ENCODE measurements at regions not wholly inside any gene's neighbourhood (a gene's known extent, or its start where the extent isn't known, plus 50 kb on each side); places are given as distances from the start of the nearest gene placed in this dataset.
A peak's percentile ranks its signal among the peaks of the same experiment; 100 is the strongest.
"Not testable (repeated sequence)": the region's sequence is repeated elsewhere in the genome, so short reads cannot be mapped to it uniquely, and the experiment has no call there.

- no peak for DNase-seq (ENCODE audit: low read depth, low spot score)
Measured at GRCh38 chr6:67768972-67769371, 866.1 kb upstream of the ADGRB3 start.

GRCh38 chr6:67767046-67767822 lies 867.8 kb upstream of the ADGRB3 start:
- DNase-seq (ENCODE audit: low read depth, low spot score), result not testable (repeated sequence)

GRCh38 chr6:67766057-67766456 lies 869.0 kb upstream of the ADGRB3 start:
- DNase-seq (ENCODE audit: low read depth, low spot score), result peak; percentile 4

- DNase-seq (ENCODE audit: low read depth, low spot score), result no peak
Measured at GRCh38 chr6:67759001-67759400, 876.1 kb upstream of the ADGRB3 start.

GRCh38 chr6:67757465-67758033 lies 877.5 kb upstream of the ADGRB3 start:
- no peak for DNase-seq (ENCODE audit: low read depth, low spot score)

GRCh38 chr6:67748521-67748920 lies 886.6 kb upstream of the ADGRB3 start:
- DNase-seq (ENCODE audit: low read depth, low spot score), result no peak

- DNase-seq (ENCODE audit: low read depth, low spot score), result no peak
Measured at GRCh38 chr6:67736816-67737215, 898.3 kb upstream of the ADGRB3 start.

- no peak for DNase-seq (ENCODE audit: low read depth, low spot score)
Measured at GRCh38 chr6:67736161-67736560, 898.9 kb upstream of the ADGRB3 start.

GRCh38 chr6:67735623-67736022 lies 899.5 kb upstream of the ADGRB3 start:
- no peak for DNase-seq (ENCODE audit: low read depth, low spot score)

GRCh38 chr6:67722861-67723261 lies 912.2 kb upstream of the ADGRB3 start:
- DNase-seq (ENCODE audit: low read depth, low spot score), result no peak

GRCh38 chr6:67717281-67717680 lies 917.8 kb upstream of the ADGRB3 start:
- DNase-seq (ENCODE audit: low read depth, low spot score), result peak; percentile 37

- no peak for DNase-seq (ENCODE audit: low read depth, low spot score)
Measured at GRCh38 chr6:67706388-67706787, 928.7 kb upstream of the ADGRB3 start.

- no peak for DNase-seq (ENCODE audit: low read depth, low spot score)
Measured at GRCh38 chr6:67698534-67698933, 936.5 kb upstream of the ADGRB3 start.

- no peak for DNase-seq (ENCODE audit: low read depth, low spot score)
Measured at GRCh38 chr6:67694127-67694526, 941.0 kb upstream of the ADGRB3 start.

- no peak for DNase-seq (ENCODE audit: low read depth, low spot score)
Measured at GRCh38 chr6:67689329-67689728, 945.8 kb upstream of the ADGRB3 start.

- no peak for DNase-seq (ENCODE audit: low read depth, low spot score)
Measured at GRCh38 chr6:67687396-67687795, 947.7 kb upstream of the ADGRB3 start.

- not testable (repeated sequence) for DNase-seq (ENCODE audit: low read depth, low spot score)
Measured at GRCh38 chr6:67686225-67686624, 948.9 kb upstream of the ADGRB3 start.

GRCh38 chr6:67683960-67684359 lies 951.1 kb upstream of the ADGRB3 start:
- DNase-seq (ENCODE audit: low read depth, low spot score), result no peak

- no peak for DNase-seq (ENCODE audit: low read depth, low spot score)
Measured at GRCh38 chr6:67680297-67680932, 954.7 kb upstream of the ADGRB3 start.

- DNase-seq (ENCODE audit: low read depth, low spot score), result no peak
Measured at GRCh38 chr6:67679566-67680296, 955.4 kb upstream of the ADGRB3 start.

- DNase-seq (ENCODE audit: low read depth, low spot score), result no peak
Measured at GRCh38 chr6:67676892-67677291, 958.2 kb upstream of the ADGRB3 start.
